ENCODE measurements at regions not wholly inside any gene's neighbourhood (a gene's known extent, or its start where the extent isn't known, plus 50 kb on each side); places are given as distances from the start of the nearest gene placed in this dataset.

- Histone ChIP-seq H3K9me3 (ENCODE audit: insufficient read depth, low read length, severe bottlenecking) (peaks cover 13% of the 10 kb centered on the region), H2AFZ (ENCODE audit: low read depth, low read length) (no peak overlapping the region), H4K20me1 (ENCODE audit: insufficient read depth, low read length) (no peaks in the 10 kb centered on the region), H3K4me1 (ENCODE audit: insufficient read depth, low read length) (no peaks in the 10 kb centered on the region), H3K27me3 (ENCODE audit: insufficient read depth, low read length, poor library complexity) (no peaks in the 10 kb centered on the region), H3K4me2 (ENCODE audit: insufficient read depth, low read length) (no peak overlapping the region), H3K9ac (ENCODE audit: low read depth, low read length) (no peak overlapping the region), H3K4me3 (ENCODE audit: low read depth in 1 of 2, low read length in 2 of 2) (no peak overlapping the region), H3K36me3 (ENCODE audit: insufficient read depth, low read length) (no peaks in the 10 kb centered on the region), H3K27ac (ENCODE audit: low read length) (no peak overlapping the region), H3K79me2 (ENCODE audit: insufficient read depth, low read length) (no peaks in the 10 kb centered on the region)
- no peak for ATAC-seq (ENCODE audit: insufficient read depth, low read depth)
- no peak for DNase-seq
- TF ChIP-seq EZH2 (IDR thresholded peaks at IDR 0.05; ENCODE audit: borderline replicate concordance, low read depth, low read length, severe bottlenecking), result no peak
- TF ChIP-seq, protein P1, sequence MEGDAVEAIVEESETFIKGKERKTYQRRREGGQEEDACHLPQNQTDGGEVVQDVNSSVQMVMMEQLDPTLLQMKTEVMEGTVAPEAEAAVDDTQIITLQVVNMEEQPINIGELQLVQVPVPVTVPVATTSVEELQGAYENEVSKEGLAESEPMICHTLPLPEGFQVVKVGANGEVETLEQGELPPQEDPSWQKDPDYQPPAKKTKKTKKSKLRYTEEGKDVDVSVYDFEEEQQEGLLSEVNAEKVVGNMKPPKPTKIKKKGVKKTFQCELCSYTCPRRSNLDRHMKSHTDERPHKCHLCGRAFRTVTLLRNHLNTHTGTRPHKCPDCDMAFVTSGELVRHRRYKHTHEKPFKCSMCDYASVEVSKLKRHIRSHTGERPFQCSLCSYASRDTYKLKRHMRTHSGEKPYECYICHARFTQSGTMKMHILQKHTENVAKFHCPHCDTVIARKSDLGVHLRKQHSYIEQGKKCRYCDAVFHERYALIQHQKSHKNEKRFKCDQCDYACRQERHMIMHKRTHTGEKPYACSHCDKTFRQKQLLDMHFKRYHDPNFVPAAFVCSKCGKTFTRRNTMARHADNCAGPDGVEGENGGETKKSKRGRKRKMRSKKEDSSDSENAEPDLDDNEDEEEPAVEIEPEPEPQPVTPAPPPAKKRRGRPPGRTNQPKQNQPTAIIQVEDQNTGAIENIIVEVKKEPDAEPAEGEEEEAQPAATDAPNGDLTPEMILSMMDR (IDR thresholded peaks at IDR 0.05; ENCODE audit: borderline replicate concordance, extremely low read depth, low read length, poor library complexity, severe bottlenecking), result no peak
Observed at GRCh38 chr1:61570191-61570590, 154.8 kb downstream of the TM2D1 start.

DNA sequence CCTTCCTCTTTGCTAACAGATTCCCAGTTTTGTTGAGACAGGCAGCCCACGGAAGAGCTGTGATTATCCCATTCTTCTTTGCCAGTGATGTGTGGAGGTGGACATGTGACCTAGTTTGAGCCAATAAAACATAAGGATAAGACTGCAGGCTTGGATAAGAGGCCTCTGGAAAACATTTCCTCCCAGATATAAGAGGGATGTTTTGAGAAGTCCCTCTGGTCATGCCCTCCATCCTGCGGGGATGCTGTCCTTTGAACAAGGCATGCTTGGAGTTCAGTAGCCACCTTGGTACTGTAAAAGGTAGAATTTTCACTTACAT lies 155.7 kb downstream of the TM2D1 start:
- Histone ChIP-seq H3K9ac (ENCODE audit: low read depth, low read length) (no peak overlapping the region), H3K27ac (ENCODE audit: low read length) (no peak overlapping the region), H3K79me2 (ENCODE audit: insufficient read depth, low read length) (no peaks in the 10 kb centered on the region), H3K4me1 (ENCODE audit: insufficient read depth, low read length) (no peaks in the 10 kb centered on the region), H3K9me3 (ENCODE audit: insufficient read depth, low read length, severe bottlenecking) (peaks cover 13% of the 10 kb centered on the region), H3K4me3 (ENCODE audit: low read depth in 1 of 2, low read length in 2 of 2) (no peak overlapping the region), H3K4me2 (ENCODE audit: insufficient read depth, low read length) (no peak overlapping the region), H3K36me3 (ENCODE audit: insufficient read depth, low read length) (no peaks in the 10 kb centered on the region), H3K27me3 (ENCODE audit: insufficient read depth, low read length, poor library complexity) (no peaks in the 10 kb centered on the region), H2AFZ (ENCODE audit: low read depth, low read length) (no peak overlapping the region), H4K20me1 (ENCODE audit: insufficient read depth, low read length) (no peaks in the 10 kb centered on the region)
- DNase-seq, result no peak
- ATAC-seq (ENCODE audit: insufficient read depth, low read depth), result no peak
- TF ChIP-seq, protein P1 (IDR thresholded peaks at IDR 0.05; ENCODE audit: borderline replicate concordance, extremely low read depth, low read length, poor library complexity, severe bottlenecking), result no peak
- TF ChIP-seq EZH2 (IDR thresholded peaks at IDR 0.05; ENCODE audit: borderline replicate concordance, low read depth, low read length, severe bottlenecking), result no peak

- TF ChIP-seq EZH2 (IDR thresholded peaks at IDR 0.05; ENCODE audit: borderline replicate concordance, low read depth, low read length, severe bottlenecking), result no peak
- TF ChIP-seq, protein P1 (IDR thresholded peaks at IDR 0.05; ENCODE audit: borderline replicate concordance, extremely low read depth, low read length, poor library complexity, severe bottlenecking), result no peak
- H2AFZ ChIP-seq (ENCODE audit: low read depth, low read length), result no peak overlapping the region
- DNase-seq, result no peak
Observed at GRCh38 chr1:61568460-61569302, 156.3 kb downstream of the TM2D1 start.

More at GRCh38 chr1:61568460-61569302, 156.3 kb downstream of the TM2D1 start:
- no peaks in the 10 kb centered on the region for H3K4me1 ChIP-seq (ENCODE audit: insufficient read depth, low read length)
- H3K9me3 ChIP-seq (ENCODE audit: insufficient read depth, low read length, severe bottlenecking), result peaks cover 13% of the 10 kb centered on the region
- no peak overlapping the region for H3K27ac ChIP-seq (ENCODE audit: low read length)
- no peaks in the 10 kb centered on the region for H3K79me2 ChIP-seq (ENCODE audit: insufficient read depth, low read length)
- ATAC-seq (ENCODE audit: insufficient read depth, low read depth), result no peak
- no peaks in the 10 kb centered on the region for H4K20me1 ChIP-seq (ENCODE audit: insufficient read depth, low read length)
- H3K36me3 ChIP-seq (ENCODE audit: insufficient read depth, low read length), result no peaks in the 10 kb centered on the region
- no peak overlapping the region for H3K9ac ChIP-seq (ENCODE audit: low read depth, low read length)
- H3K4me3 ChIP-seq (ENCODE audit: low read depth in 1 of 2, low read length in 2 of 2), result no peak overlapping the region
- H3K4me2 ChIP-seq (ENCODE audit: insufficient read depth, low read length), result no peak overlapping the region
- H3K27me3 ChIP-seq (ENCODE audit: insufficient read depth, low read length, poor library complexity), result no peaks in the 10 kb centered on the region

All from DND-41 (cell line).